CD14-positive monocyte (primary cell): ENCODE measurements at regions not wholly inside any gene's neighbourhood (a gene's known extent, or its start where the extent isn't known, plus 50 kb on each side); places are given as distances from the start of the nearest gene placed in this dataset.

ENCODE experiments used
- DNase-seq, 3 donors: peaks; one replicate each; pipeline ENCODE4 v3.0.0-alpha.2; 2011 to 2022
- H2AFZ ChIP-seq: 2 replicates; pipeline ENCODE4 v1.6.0; 2012; ENCODE audit warnings: mild to moderate bottlenecking, low read depth, low read length, inconsistent platforms; ENCODE audit not compliant: insufficient read depth, poor library complexity, severe bottlenecking
- H3K27ac ChIP-seq, 2 donors: 1 replicate in 1 of 2; 2 replicates in 1 of 2; pipeline ENCODE4 v1.5.1; 2012 to 2013; ENCODE audit warnings: low read length in 2 of 2, control low read depth in 1 of 2, inconsistent platforms in 1 of 2, low read depth in 1 of 2, mild to moderate bottlenecking in 1 of 2
- H3K27me3 ChIP-seq, 2 donors: one replicate each; pipeline versions ENCODE4 v1.6.0 to v1.6.1; 2011 to 2013; ENCODE audit warnings: low read length in 2 of 2; ENCODE audit not compliant: control insufficient read depth in 2 of 2, insufficient read depth in 2 of 2
- H3K36me3 ChIP-seq, 2 donors: replicated peaks in 1 of 2; 1 replicate in 1 of 2; 2 replicates in 1 of 2; pipeline versions ENCODE4 v1.5.1 to v1.6.1; 2012 to 2013; ENCODE audit warnings: low read length in 2 of 2, control low read depth in 1 of 2, inconsistent platforms in 1 of 2, mild to moderate bottlenecking in 1 of 2; ENCODE audit not compliant: insufficient read depth in 2 of 2, control insufficient read depth in 1 of 2
- H3K4me1 ChIP-seq, 2 donors: 1 replicate in 1 of 2; 2 replicates in 1 of 2; pipeline versions ENCODE4 v1.5.1 to v1.6.1; 2012 to 2013; ENCODE audit warnings: low read length in 2 of 2, control low read depth in 1 of 2, inconsistent platforms in 1 of 2, mild to moderate bottlenecking in 1 of 2, moderate library complexity in 1 of 2; ENCODE audit not compliant: insufficient read depth in 2 of 2, control insufficient read depth in 1 of 2
- H3K4me2 ChIP-seq: replicated peaks from 2 replicates; pipeline ENCODE3; 2012; ENCODE audit warnings: low read length, moderate library complexity, mild to moderate bottlenecking; ENCODE audit not compliant: poor library complexity, severe bottlenecking; ENCODE audit errors: extremely low read depth
- H3K4me3 ChIP-seq, 3 experiments: fragments of 200-600 bp in 1 of 3; sonication (generic) in 1 of 3; replicated peaks in 1 of 3; 1 replicate in 2 of 3; 2 replicates in 1 of 3; pipeline ENCODE4 v1.5.1; 2011 to 2013; ENCODE audit warnings: low read length in 3 of 3, mild to moderate bottlenecking in 3 of 3, control low read depth in 2 of 3, low read depth in 2 of 3, inconsistent platforms in 1 of 3, moderate library complexity in 1 of 3
- H3K79me2 ChIP-seq: 2 replicates; pipeline ENCODE4 v1.6.0; 2012; ENCODE audit warnings: mild to moderate bottlenecking, control low read depth, inconsistent platforms, low read length, moderate library complexity; ENCODE audit not compliant: insufficient read depth
- H3K9ac ChIP-seq: 2 replicates; pipeline ENCODE4 v1.6.0; 2017; ENCODE audit warnings: low read length, mild to moderate bottlenecking; ENCODE audit not compliant: insufficient read depth, poor library complexity, severe bottlenecking
- H3K9me3 ChIP-seq, 2 donors: replicated peaks in 1 of 2; 1 replicate in 1 of 2; 2 replicates in 1 of 2; pipeline versions ENCODE4 v1.5.1 to v1.6.1; 2012 to 2013; ENCODE audit warnings: low read length in 2 of 2, control low read depth in 1 of 2; ENCODE audit not compliant: control insufficient read depth in 1 of 2, insufficient read depth in 1 of 2
- H4K20me1 ChIP-seq: 2 replicates; pipeline ENCODE4 v1.6.0; 2012; ENCODE audit warnings: mild to moderate bottlenecking, low read length, control low read depth, moderate library complexity; ENCODE audit not compliant: insufficient read depth
- H3K27ac Mint-ChIP-seq, 7 donors: one replicate each; pipeline ENCODE4 v1.8.0; 2020; ENCODE audit warnings: mild to moderate bottlenecking in 7 of 7, mixed read lengths in 7 of 7, moderate library complexity in 6 of 7, inconsistent platforms in 2 of 7
- H3K27me3 Mint-ChIP-seq, 3 donors: one replicate each; pipeline ENCODE4 v1.8.0; 2021 to 2022; ENCODE audit warnings: low read depth in 3 of 3, mild to moderate bottlenecking in 3 of 3, mixed read lengths in 3 of 3, moderate library complexity in 3 of 3, inconsistent platforms in 1 of 3
- H3K36me3 Mint-ChIP-seq, 2 donors: one replicate each; pipeline ENCODE4 v1.8.0; 2020; ENCODE audit warnings: mixed read lengths in 2 of 2, inconsistent platforms in 1 of 2, mild to moderate bottlenecking in 1 of 2
- H3K4me1 Mint-ChIP-seq: one replicate; pipeline ENCODE4 v1.8.0; 2020; ENCODE audit warnings: mild to moderate bottlenecking, mixed read lengths
- H3K4me3 Mint-ChIP-seq, 2 donors: one replicate each; pipeline ENCODE4 v1.8.0; 2020; ENCODE audit warnings: mild to moderate bottlenecking in 2 of 2, mixed read lengths in 2 of 2, moderate library complexity in 1 of 2
- H3K9me3 Mint-ChIP-seq, 7 donors: one replicate each; pipeline ENCODE4 v1.8.0; 2020 to 2022; ENCODE audit warnings: mixed read lengths in 7 of 7, mild to moderate bottlenecking in 6 of 7, moderate library complexity in 6 of 7, inconsistent platforms in 2 of 7
- WGBS: methylation state at CpG from one replicate; pipeline ENCODE4 v1.1.5; 2013; ENCODE audit warnings: missing lambda C conversion rate; ENCODE audit not compliant: insufficient coverage; 5-methylcytosine and 5-hydroxymethylcytosine counted together
- intact Hi-C, 2 donors: fragments of 100-400 bp; cut with micrococcal nuclease; formaldehyde crosslinking; loops; one replicate each; pipeline versions ENCODE4 v1.15.0 to v1.15.1; 2023
- TF ChIP-seq, protein P1 (sequence below): fragments of 200-600 bp; IDR thresholded peaks from one replicate; pipeline ENCODE4 v1.8.0; 2022; ENCODE audit warnings: antibody characterized with exemption, mild to moderate bottlenecking

DNA sequence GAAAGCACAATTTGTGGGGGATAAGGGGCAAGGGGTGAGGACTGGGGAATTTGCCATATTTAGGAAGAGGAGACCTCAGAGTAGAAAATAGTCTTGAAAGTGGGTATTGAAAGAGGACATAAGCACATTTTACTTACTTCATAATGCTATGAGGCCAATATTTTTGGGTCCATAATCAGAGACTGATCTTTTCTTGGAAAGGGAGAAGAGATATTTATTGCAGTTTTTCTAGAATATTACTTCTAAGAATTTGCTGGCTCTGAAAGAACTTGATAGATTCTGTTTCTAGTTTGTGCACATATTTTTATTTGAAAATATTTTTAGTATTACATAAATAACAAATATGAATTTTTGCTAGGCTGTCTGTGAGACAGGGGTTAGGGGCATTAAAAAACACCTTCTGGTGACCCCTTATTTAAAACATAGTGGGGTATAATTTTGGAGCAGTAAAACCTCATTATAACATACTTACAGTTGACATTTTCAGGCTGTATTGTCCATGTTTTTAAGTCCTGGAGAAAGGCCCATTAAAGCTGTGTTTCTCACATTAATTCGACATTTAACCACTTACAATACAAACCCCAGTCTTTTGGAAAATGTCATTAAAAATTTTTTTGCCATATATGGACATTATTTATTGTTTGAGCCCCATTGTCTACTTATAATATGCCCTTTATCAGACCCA, 118.9 kb upstream of the NFIB start:
- H3K9me3 Mint-ChIP-seq, result peaks cover 0 to 3% (median 0%) of the 10 kb centered on the region in 7 donors
- Histone ChIP-seq H3K4me3 (no peak overlapping the region), H3K4me2 (no peak overlapping the region), H3K27me3 (peaks cover 0 to 3% of the 10 kb centered on the region in 2 donors), H3K9ac (no peak overlapping the region), H3K9me3 (no peaks in the 10 kb centered on the region), H3K36me3 (no peaks in the 10 kb centered on the region), H2AFZ (no peak overlapping the region), H3K27ac (no peak overlapping the region), H3K79me2 (no peaks in the 10 kb centered on the region), H3K4me1 (no peaks in the 10 kb centered on the region), H4K20me1 (no peaks in the 10 kb centered on the region)
- H3K4me1 Mint-ChIP-seq, result no peaks in the 10 kb centered on the region
- no peak for DNase-seq
- WGBS, result no CpG with 5 or more reads among the region's 1 CpG
- intact Hi-C loops, result no loop called here
- H3K27ac Mint-ChIP-seq, result no peak overlapping the region
- TF ChIP-seq, protein P1, sequence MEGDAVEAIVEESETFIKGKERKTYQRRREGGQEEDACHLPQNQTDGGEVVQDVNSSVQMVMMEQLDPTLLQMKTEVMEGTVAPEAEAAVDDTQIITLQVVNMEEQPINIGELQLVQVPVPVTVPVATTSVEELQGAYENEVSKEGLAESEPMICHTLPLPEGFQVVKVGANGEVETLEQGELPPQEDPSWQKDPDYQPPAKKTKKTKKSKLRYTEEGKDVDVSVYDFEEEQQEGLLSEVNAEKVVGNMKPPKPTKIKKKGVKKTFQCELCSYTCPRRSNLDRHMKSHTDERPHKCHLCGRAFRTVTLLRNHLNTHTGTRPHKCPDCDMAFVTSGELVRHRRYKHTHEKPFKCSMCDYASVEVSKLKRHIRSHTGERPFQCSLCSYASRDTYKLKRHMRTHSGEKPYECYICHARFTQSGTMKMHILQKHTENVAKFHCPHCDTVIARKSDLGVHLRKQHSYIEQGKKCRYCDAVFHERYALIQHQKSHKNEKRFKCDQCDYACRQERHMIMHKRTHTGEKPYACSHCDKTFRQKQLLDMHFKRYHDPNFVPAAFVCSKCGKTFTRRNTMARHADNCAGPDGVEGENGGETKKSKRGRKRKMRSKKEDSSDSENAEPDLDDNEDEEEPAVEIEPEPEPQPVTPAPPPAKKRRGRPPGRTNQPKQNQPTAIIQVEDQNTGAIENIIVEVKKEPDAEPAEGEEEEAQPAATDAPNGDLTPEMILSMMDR, result no peak
- peaks cover 0 to 13% (median 2%) of the 10 kb centered on the region in 3 donors for H3K27me3 Mint-ChIP-seq
- no peaks in the 10 kb centered on the region for H3K36me3 Mint-ChIP-seq
- H3K4me3 Mint-ChIP-seq, result no peak overlapping the region

GRCh38 chr9:14428781-14429230, 114.9 kb upstream of the NFIB start:
- Histone ChIP-seq H3K4me1 (no peaks in the 10 kb centered on the region), H3K27ac (no peak overlapping the region), H3K9me3 (no peaks in the 10 kb centered on the region), H3K4me2 (no peak overlapping the region), H3K79me2 (no peaks in the 10 kb centered on the region), H2AFZ (peak overlapping the region; percentile 38), H3K27me3 (peaks cover 0 to 3% of the 10 kb centered on the region in 2 donors), H3K4me3 (no peak overlapping the region), H4K20me1 (no peaks in the 10 kb centered on the region), H3K9ac (no peak overlapping the region), H3K36me3 (no peaks in the 10 kb centered on the region)
- H3K36me3 Mint-ChIP-seq, result no peaks in the 10 kb centered on the region
- intact Hi-C loops, result no loop called here
- TF ChIP-seq, protein P1, result peak; percentile 77
- H3K27me3 Mint-ChIP-seq, result peaks cover 0 to 8% (median 0%) of the 10 kb centered on the region in 3 donors
- H3K4me3 Mint-ChIP-seq, result no peak overlapping the region
- peaks cover 0 to 3% (median 0%) of the 10 kb centered on the region in 7 donors for H3K9me3 Mint-ChIP-seq
- peak overlapping the region in 1 of 7 donors; percentile 15 for H3K27ac Mint-ChIP-seq
- DNase-seq, result peak in 1 of 3 donors; percentile 8
- 8% methylated on average over 8 of the region's 11 CpGs for WGBS
- H3K4me1 Mint-ChIP-seq, result no peaks in the 10 kb centered on the region
